Uterus (tissue), 3 donors: ENCODE measurements at regions not wholly inside any gene's neighbourhood (a gene's known extent, or its start where the extent isn't known, plus 50 kb on each side); places are given as distances from the start of the nearest gene placed in this dataset.
"Not testable (repeated sequence)": the region's sequence is repeated elsewhere in the genome, so short reads cannot be mapped to it uniquely, and the experiment has no call there.

Experiments used
- DNase-seq, 2 donors: peaks; one replicate each; pipeline ENCODE4 v3.0.0-alpha.2; 2019 to 2020
- H3K27ac ChIP-seq, 2 donors: fragments of 200-600 bp; sonication (generic); 1 replicate in 1 of 2; 2 replicates in 1 of 2; pipeline ENCODE4 v1.5.1; 2016 to 2018
- H3K27me3 ChIP-seq, 2 donors: fragments of 200-600 bp; sonication (generic); one replicate each; pipeline ENCODE4 v1.5.1; 2018 to 2019; ENCODE audit warnings: control low read depth in 1 of 2
- H3K36me3 ChIP-seq, 2 donors: fragments of 200-600 bp; sonication (generic); one replicate each; pipeline ENCODE4 v1.5.1; 2019; ENCODE audit warnings: control low read depth in 1 of 2
- H3K4me1 ChIP-seq, 2 donors: fragments of 200-600 bp; sonication (generic); one replicate each; pipeline ENCODE4 v1.5.1; 2018 to 2019; ENCODE audit warnings: control low read depth in 1 of 2
- H3K4me3 ChIP-seq, 2 donors: fragments of 200-600 bp; sonication (generic); 1 replicate in 1 of 2; 2 replicates in 1 of 2; pipeline ENCODE4 v1.5.1; 2018 to 2019; ENCODE audit warnings: mild to moderate bottlenecking in 1 of 2
- H3K9me3 ChIP-seq, 2 donors: fragments of 200-600 bp; sonication (generic); one replicate each; pipeline ENCODE4 v1.5.1; 2019; ENCODE audit warnings: control low read depth in 1 of 2
- CTCF ChIP-seq, 4 experiments: fragments of 200-600 bp in 2 of 4; fragments of 450-650 bp in 2 of 4; sonication (generic) in 2 of 4; IDR thresholded peaks; one replicate each; pipeline ENCODE4 v1.5.1; 2016 to 2019; ENCODE audit warnings: antibody characterized with exemption in 4 of 4, mild to moderate bottlenecking in 2 of 4, moderate library complexity in 1 of 4
- POLR2A ChIP-seq, 2 donors: fragments of 450-650 bp; IDR thresholded peaks; one replicate each; pipeline ENCODE4 v1.6.1; 2016; ENCODE audit warnings: antibody characterized with exemption in 2 of 2, mild to moderate bottlenecking in 1 of 2, moderate library complexity in 1 of 2
- intact Hi-C: fragments of 100-400 bp; cut with DNase I; formaldehyde crosslinking; loops from one replicate; pipeline ENCODE4 v1.15.1; 2023; ENCODE audit warnings: low total_unique reads
- donor health status: DM: yes; HTN: yes; CAD: no.

- no peaks in the 10 kb centered on the region for H3K4me1 ChIP-seq
- H3K27me3 ChIP-seq = no peaks in the 10 kb centered on the region
- no peak for DNase-seq
- no peaks in the 10 kb centered on the region for H3K9me3 ChIP-seq
- intact Hi-C loops = no loop called here
- no peak overlapping the region for H3K27ac ChIP-seq
- H3K4me3 ChIP-seq = no peak overlapping the region
- TF ChIP-seq POLR2A (IDR thresholded peaks at IDR 0.05) (no peak), CTCF (IDR thresholded peaks at IDR 0.05) (no peak)
- H3K36me3 ChIP-seq = no peaks in the 10 kb centered on the region
Observed at GRCh38 chr12:13336216-13336615, 139.7 kb downstream of the EMP1 start.

GRCh38 chr12:13328535-13328934 is 132.0 kb downstream of the EMP1 start:
- Histone ChIP-seq H3K9me3 (no peaks in the 10 kb centered on the region), H3K36me3 (no peaks in the 10 kb centered on the region), H3K4me3 (no peak overlapping the region), H3K27ac (no peak overlapping the region), H3K4me1 (no peaks in the 10 kb centered on the region), H3K27me3 (no peaks in the 10 kb centered on the region)
- intact Hi-C loops = no loop called here
- DNase-seq = no peak
- no peak for TF ChIP-seq POLR2A (IDR thresholded peaks at IDR 0.05)

GRCh38 chr12:13326076-13326475 is 129.6 kb downstream of the EMP1 start:
- TF ChIP-seq CTCF (IDR thresholded peaks at IDR 0.05) = no peak
- TF ChIP-seq POLR2A (IDR thresholded peaks at IDR 0.05) = no peak
- intact Hi-C loops = no loop called here
- no peak overlapping the region for H3K27ac ChIP-seq
- no peaks in the 10 kb centered on the region for H3K27me3 ChIP-seq
- H3K36me3 ChIP-seq = no peaks in the 10 kb centered on the region
- no peaks in the 10 kb centered on the region for H3K9me3 ChIP-seq
- no peak overlapping the region for H3K4me3 ChIP-seq
- DNase-seq = no peak
- no peaks in the 10 kb centered on the region for H3K4me1 ChIP-seq

- H3K27ac ChIP-seq, H3K36me3 ChIP-seq, H3K9me3 ChIP-seq, DNase-seq, H3K4me1 ChIP-seq, H3K4me3 ChIP-seq, intact Hi-C loops, H3K27me3 ChIP-seq: not testable (repeated sequence)
Observed at GRCh38 chr12:13325037-13325436, 128.5 kb downstream of the EMP1 start.

- Histone ChIP-seq H3K4me1 (no peaks in the 10 kb centered on the region), H3K4me3 (no peak overlapping the region), H3K27ac (no peak overlapping the region), H3K9me3 (no peaks in the 10 kb centered on the region), H3K36me3 (no peaks in the 10 kb centered on the region), H3K27me3 (no peaks in the 10 kb centered on the region)
- TF ChIP-seq POLR2A (IDR thresholded peaks at IDR 0.05) (no peak), CTCF (IDR thresholded peaks at IDR 0.05) (no peak)
- no peak for DNase-seq
- intact Hi-C loops = no loop called here
Observed at GRCh38 chr12:13318231-13319015, 121.9 kb downstream of the EMP1 start.

- TF ChIP-seq CTCF (IDR thresholded peaks at IDR 0.05) (no peak), POLR2A (IDR thresholded peaks at IDR 0.05) (no peak)
- intact Hi-C loops = no loop called here
- no peak overlapping the region for H3K4me3 ChIP-seq
- H3K36me3 ChIP-seq = no peaks in the 10 kb centered on the region
- H3K9me3 ChIP-seq = no peaks in the 10 kb centered on the region
- H3K4me1 ChIP-seq = no peaks in the 10 kb centered on the region
- H3K27ac ChIP-seq = no peak overlapping the region
- no peak for DNase-seq
- no peaks in the 10 kb centered on the region for H3K27me3 ChIP-seq
Observed at GRCh38 chr12:13316587-13317246, 120.2 kb downstream of the EMP1 start.
